ENCODE measurements at regions not wholly inside any gene's neighbourhood (a gene's known extent, or its start where the extent isn't known, plus 50 kb on each side); places are given as distances from the start of the nearest gene placed in this dataset.
A peak's percentile ranks its signal among the peaks of the same experiment; 100 is the strongest.
"Not testable (repeated sequence)": the region's sequence is repeated elsewhere in the genome, so short reads cannot be mapped to it uniquely, and the experiment has no call there.

DNA sequence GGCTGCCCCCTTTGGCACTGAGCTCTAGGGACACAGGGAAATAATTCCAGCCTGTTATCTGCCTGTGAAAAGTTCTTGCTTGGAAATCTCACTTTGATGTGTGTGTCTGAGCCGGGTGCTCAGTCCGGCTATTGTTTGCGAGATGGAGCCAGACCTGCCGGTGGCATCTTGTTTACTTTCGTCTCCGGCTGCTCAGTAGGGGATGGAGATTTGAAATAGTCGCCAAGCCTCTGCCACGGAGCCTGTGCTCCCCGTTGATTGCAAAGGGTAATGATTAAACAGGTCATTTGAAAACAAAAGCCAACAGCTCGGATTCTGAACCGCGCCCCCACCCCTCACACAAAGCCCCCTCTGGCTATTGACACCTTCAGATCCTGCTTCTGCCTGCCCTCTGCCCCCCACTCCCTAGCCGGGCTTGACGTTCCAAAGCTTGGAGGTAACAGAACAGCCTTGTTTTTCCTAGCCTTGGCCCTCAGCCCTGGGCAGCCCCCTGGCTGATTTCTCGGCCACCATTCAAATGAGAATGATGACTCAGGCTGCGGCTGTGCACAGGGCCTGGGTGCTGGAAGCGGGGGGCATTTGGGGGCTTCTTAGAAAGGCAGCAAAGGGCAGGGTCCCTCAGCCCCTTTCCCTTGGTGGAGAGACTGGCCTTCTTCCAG is 70.8 kb upstream of the SPDYE9 start:
- POLR2A ChIA-PET (ENCODE audit: unreplicated experiment); H2AK9ac ChIP-seq (replicated peaks; ENCODE audit: low read depth, low read length, poor library complexity); H3K4ac ChIP-seq (ENCODE audit: low read depth, low read length); H2BK15ac ChIP-seq (ENCODE audit: low read depth, low read length); H2BK5ac ChIP-seq (ENCODE audit: low read depth, low read length, poor library complexity, severe bottlenecking); dilution Hi-C loops (cut with HindIII; ENCODE audit: low sequenced_read_pairs, unreplicated experiment); H2BK20ac ChIP-seq (ENCODE audit: low read depth, low read length); H2AFZ ChIP-seq (replicated peaks; ENCODE audit: low read length, poor library complexity); H3K56ac ChIP-seq (ENCODE audit: extremely low read depth, insufficient read depth, low read length); H3K9me3 ChIP-seq (ENCODE audit: control insufficient read depth, insufficient read depth, low read length); H3K23ac ChIP-seq (ENCODE audit: low read depth, low read length); H4K8ac ChIP-seq (ENCODE audit: low read depth in 2 of 2, low read length in 2 of 2); in situ Hi-C loops (cut with MboI; ENCODE audit: low sequenced_read_pairs); H4K20me1 ChIP-seq (ENCODE audit: insufficient read depth, low read length); CTCF ChIA-PET; H3K79me1 ChIP-seq (ENCODE audit: low read depth in 1 of 2, low read length in 2 of 2); H2AK5ac ChIP-seq (ENCODE audit: low read depth, low read length); H4K91ac ChIP-seq (ENCODE audit: insufficient read depth, low read depth, low read length); DNase-seq; H3K27me3 ChIP-seq (ENCODE audit: control insufficient read depth, insufficient read depth, low read length); intact Hi-C loops (cut with micrococcal nuclease); H3K14ac ChIP-seq (replicated peaks; ENCODE audit: low read depth, low read length); H4K5ac ChIP-seq (ENCODE audit: low read depth, low read length); H3K4me1 ChIP-seq (ENCODE audit: control insufficient read depth, insufficient read depth, low read length); H2BK120ac ChIP-seq (ENCODE audit: low read depth, low read length); H3K36me3 ChIP-seq (ENCODE audit: control insufficient read depth, insufficient read depth, low read length); H3K9me1 ChIP-seq (ENCODE audit: insufficient read depth, low read length): not testable (repeated sequence)
- Histone ChIP-seq H3K4me3 (ENCODE audit: insufficient read depth, low read depth, low read length) (peak overlapping the region; percentile 34), H3K9ac (ENCODE audit: low read depth, low read length) (peak overlapping the region; percentile 92), H3K4me2 (ENCODE audit: low read depth, low read length) (peak overlapping the region; percentile 92), H3K18ac (ENCODE audit: low read depth, low read length) (peak overlapping the region; percentile 2), H3K27ac (ENCODE audit: insufficient read depth, low read length) (peak overlapping the region; percentile 62)
- ATAC-seq (ENCODE audit: low read depth), result peak; percentile 6
- no CpG with 5 or more reads among the region's 17 CpGs for WGBS, 2 experiments (ENCODE audit: extremely low coverage in 2 of 2, insufficient read length in 1 of 2)
- TSS peak; percentile 48 for BruUV-seq (replicated peaks)

Data from IMR-90 (cell line).